ENCODE measurements at regions not wholly inside any gene's neighbourhood (a gene's known extent, or its start where the extent isn't known, plus 50 kb on each side); places are given as distances from the start of the nearest gene placed in this dataset.

DNA sequence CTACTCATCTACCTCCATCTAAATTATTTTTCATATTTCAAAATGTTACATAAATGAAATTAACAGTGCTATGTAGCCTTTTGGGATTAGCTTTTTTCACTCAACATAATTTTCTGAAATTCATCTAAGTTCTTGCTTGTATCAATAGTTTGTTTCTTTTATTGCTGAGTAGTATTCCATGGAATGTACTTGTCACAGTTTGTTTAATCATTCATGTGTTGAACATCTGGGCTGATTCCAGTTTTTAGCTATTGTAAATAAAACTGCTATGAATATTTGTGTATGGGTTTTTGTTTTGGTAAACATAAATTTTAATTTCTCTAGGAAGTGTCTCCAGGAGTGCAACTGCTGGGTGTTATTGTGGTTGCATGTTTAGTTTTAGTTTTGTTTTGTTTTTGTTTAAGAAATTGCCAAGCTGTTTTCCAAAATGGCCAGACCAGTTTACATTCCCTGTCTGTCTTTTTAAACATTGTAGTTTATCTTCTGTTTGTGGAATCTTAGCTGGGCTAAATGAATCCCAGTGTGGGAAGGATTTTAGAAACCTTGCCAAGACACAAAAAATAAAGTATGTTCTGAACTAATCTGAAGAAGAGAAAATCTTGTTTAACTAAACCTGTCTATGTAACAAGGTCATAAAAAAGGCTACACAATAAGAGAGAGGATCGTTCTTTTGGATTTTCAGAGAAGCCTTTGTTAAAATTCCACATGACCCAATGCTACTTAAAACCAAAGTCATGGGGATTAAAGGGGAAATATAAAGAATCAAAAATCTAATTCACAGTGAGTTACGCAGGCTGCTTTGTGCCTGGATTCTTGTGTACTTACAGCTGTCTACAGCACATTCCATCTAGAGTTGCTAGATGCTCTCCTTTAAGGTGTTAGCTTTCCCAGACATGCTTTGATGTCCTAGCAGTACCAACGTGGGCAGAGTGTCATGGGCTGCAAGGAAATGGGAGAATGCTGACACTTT, 129.2 kb upstream of the SUCLG2 start:
- DNase-seq = no peak
- TF ChIP-seq POLR2A (IDR thresholded peaks at IDR 0.05; ENCODE audit: low read length) = no peak
- TF ChIP-seq GATA1 (IDR thresholded peaks at IDR 0.05; ENCODE audit: low read depth, low read length) = no peak

DNA sequence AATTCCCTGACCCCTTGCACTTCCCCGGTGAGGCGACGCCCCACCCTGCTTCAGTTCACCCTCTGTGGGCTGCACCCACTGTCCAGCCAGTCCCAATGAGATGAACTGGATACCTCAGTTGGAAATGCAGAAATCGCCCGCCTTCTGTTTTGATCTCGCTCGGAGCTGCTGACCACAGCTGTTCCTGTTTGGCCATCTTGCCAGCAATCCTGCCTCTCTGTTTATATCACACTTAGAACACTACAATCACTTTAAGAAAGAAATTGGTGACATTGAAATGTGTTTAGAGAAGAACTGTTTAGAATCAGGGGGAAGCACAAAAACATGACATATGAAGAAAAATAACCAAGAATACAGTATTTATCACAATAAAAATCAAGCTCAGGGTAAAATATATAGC, 127.5 kb upstream of the SUCLG2 start:
- DNase-seq = no peak
- TF ChIP-seq GATA1 (IDR thresholded peaks at IDR 0.05; ENCODE audit: low read depth, low read length) (no peak), POLR2A (IDR thresholded peaks at IDR 0.05; ENCODE audit: low read length) (no peak)

DNA sequence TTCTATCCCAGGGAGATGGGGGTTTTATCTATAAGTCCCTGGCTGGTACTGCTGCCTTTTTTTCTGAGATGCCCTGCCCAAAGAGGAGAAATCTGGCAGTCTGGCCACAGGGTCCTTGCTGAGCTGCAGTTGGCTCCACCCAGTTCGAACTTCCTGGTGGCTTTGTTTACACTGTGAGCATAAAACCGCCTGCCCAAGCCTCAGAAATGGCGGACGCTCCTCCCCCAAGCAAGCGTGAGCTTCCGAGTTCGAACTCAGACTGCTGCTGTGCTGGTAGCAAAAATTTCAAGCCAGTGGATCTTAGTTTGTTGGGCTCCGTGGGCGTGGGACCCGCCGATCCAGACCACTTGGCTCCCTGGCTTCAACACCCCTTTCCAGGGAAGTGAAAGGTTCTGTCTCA, 126.8 kb upstream of the SUCLG2 start:
- TF ChIP-seq POLR2A (IDR thresholded peaks at IDR 0.05; ENCODE audit: low read length) = no peak
- no peak for TF ChIP-seq GATA1 (IDR thresholded peaks at IDR 0.05; ENCODE audit: low read depth, low read length)

DNA sequence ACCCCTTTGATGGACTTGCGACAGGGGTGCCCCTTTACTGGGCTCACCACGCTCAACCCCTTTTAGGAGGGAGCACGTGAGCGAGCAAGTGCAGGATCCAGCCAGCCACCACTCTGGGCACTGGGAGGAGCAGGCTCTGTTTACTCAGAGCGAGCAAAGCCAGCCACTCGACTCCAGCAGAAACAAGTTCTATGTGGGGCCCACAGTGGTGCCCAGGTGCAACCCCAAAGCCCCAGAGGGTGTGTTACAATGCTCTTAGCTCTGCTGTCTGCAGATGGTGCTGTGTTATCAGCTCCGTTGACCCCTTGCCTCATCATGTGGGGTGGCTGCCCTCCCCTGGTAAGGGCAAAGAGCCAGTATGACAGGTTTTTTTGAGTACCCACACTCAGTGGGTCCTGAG, 120.3 kb upstream of the SUCLG2 start:
- DNase-seq = no peak
- TF ChIP-seq POLR2A (IDR thresholded peaks at IDR 0.05; ENCODE audit: low read length) (no peak), GATA1 (IDR thresholded peaks at IDR 0.05; ENCODE audit: low read depth, low read length) (no peak)

More for the DNA sequence above, 126.8 kb upstream of the SUCLG2 start:
- DNase-seq = no peak

DNA sequence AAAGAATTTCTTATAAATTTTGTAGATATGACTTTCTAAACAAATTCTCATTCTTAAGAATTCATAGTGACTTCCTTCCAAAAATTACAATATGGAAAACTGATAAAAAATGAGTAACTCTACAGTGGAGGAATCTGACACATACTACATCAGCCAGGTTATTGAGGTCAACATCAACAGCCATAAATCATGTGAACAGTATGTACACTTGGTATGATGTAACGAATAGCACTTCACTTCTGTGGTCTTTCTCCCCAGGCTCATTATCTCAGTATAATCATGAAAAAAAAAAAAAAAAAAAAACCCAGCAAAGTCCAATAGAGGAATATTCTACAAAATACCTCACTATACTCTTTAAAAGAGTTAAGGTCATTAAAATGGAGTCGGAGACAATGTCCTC, 111.2 kb upstream of the SUCLG2 start:
- no peak for DNase-seq
- TF ChIP-seq POLR2A (IDR thresholded peaks at IDR 0.05; ENCODE audit: low read length) (no peak), GATA1 (IDR thresholded peaks at IDR 0.05; ENCODE audit: low read depth, low read length) (no peak)

DNA sequence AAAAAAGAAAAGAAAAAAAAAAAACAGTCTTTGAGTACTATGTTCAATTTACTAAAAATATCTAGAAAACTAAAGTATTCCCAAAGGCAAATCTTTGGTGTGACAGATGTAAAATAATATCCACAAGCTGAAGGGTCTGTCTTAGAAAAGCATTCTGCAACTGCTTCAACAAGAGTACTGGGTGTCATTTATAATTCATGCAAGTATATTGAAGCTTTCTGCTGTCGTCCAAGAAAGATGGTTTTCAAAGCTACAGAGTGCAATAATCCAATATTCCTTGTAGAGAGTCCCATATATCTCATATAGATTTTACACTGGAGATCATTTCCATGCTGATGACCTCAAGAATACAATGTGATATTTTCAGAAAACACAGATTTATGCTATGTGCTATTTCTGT, 90.9 kb upstream of the SUCLG2 start:
- DNase-seq = no peak
- no peak for TF ChIP-seq GATA1 (IDR thresholded peaks at IDR 0.05; ENCODE audit: low read depth, low read length)
- no peak for TF ChIP-seq POLR2A (IDR thresholded peaks at IDR 0.05; ENCODE audit: low read length)

DNA sequence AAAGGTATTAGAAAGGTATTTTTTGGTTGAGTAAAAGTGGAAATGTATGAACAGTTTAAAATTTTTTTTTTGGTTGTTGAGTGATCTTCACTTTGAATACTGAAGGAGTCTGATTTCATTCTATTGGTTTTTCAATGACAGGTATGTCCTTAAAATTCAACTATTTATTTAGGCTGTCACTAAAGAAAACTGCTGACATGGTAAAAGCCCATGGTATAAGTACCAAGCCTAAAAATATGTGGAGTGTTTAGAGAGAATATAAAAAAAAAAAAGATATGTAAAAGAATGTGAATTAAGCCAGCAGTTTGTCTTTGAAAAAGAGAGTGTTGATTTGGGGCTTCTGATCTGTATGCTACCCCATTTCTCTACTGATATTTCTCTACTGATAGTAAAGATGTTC, 90.3 kb upstream of the SUCLG2 start:
- DNase-seq = no peak
- TF ChIP-seq GATA1 (IDR thresholded peaks at IDR 0.05; ENCODE audit: low read depth, low read length) = no peak
- TF ChIP-seq POLR2A (IDR thresholded peaks at IDR 0.05; ENCODE audit: low read length) = no peak

DNA sequence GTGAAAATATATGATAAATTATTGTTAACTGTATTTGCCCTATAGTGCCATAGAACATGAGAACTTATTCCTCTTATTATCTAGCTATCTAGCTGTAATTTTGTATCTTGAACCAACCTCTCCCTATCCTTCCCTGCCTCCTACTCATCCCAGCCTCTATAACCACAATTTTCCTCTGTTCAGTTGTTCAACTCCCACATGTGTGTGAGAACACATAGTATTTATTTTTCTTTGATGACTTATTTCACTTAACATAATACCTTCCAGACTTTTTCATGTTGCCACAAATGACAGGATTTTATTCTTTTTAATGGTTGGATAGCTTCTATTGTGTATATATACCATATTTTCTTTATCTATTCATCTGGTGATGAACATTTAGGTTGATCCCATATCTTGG, 85.4 kb upstream of the SUCLG2 start:
- DNase-seq = no peak
- TF ChIP-seq POLR2A (IDR thresholded peaks at IDR 0.05; ENCODE audit: low read length) = no peak
- TF ChIP-seq GATA1 (IDR thresholded peaks at IDR 0.05; ENCODE audit: low read depth, low read length) = no peak

DNA sequence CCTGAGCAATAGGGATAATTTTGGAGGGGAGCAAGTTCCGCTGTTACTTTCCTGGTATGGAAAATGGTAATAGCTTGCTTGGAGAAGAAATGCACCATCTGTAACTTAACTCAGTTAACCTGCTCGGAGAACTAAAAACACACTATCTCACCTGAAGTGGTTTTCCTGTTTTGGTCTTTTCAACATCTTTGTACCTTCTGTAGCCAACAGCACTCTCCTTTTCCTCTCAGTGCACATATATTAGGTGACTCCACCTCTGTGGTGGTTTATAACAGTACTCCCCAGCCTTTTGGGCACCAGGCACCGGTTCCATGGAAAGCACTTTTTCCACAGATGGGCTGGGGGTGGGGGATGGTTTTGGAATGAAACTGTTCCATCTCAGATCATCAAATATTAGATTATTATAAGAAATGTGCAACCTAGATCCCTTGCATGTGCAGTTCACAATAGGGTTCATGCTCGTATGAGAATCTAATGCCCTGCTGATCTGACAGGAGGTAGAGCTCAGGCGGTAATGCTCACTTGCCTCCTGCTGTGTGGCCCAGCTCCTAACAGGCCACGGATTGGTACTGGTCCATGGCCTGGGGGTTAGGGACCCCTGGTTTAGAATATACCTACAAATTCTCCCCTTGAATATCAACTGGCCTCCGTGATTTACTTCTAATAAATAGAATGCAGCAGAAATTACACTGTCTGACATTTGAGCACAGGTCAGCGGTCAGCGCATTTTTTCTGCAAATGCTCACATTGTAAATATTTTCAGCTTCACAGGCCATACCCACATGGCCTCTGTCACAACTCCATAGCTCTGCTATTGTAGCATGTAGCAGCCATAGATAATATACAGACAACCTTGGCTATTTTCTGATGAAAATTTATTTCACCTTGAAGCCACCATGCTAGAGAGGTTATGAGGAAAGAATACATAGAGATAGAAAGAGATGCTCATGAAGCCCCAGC, 83.8 kb upstream of the SUCLG2 start:
- TF ChIP-seq GATA1 (IDR thresholded peaks at IDR 0.05; ENCODE audit: low read depth, low read length) = no peak
- TF ChIP-seq POLR2A (IDR thresholded peaks at IDR 0.05; ENCODE audit: low read length) = no peak
- DNase-seq = no peak

DNA sequence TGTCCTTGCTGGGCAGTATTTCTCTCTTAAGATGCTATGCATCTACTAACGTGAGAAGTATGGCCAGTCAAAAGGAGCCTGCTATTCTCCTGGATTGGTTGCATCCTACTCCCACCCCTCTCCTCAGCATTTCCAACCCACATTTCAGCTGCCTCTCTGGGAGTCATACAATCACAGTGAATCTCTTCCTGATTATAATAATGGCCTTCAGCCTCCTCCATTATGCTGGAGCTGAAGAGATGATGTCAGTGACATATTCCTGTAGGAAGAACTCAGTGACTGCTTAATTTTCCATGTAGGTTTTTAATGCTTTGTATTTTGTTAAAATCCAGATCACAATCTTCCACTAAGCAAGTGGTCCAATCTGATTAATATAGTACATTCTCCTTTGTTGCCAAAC, 82.7 kb upstream of the SUCLG2 start:
- DNase-seq = no peak
- TF ChIP-seq POLR2A (IDR thresholded peaks at IDR 0.05; ENCODE audit: low read length) (no peak), GATA1 (IDR thresholded peaks at IDR 0.05; ENCODE audit: low read depth, low read length) (no peak)

DNA sequence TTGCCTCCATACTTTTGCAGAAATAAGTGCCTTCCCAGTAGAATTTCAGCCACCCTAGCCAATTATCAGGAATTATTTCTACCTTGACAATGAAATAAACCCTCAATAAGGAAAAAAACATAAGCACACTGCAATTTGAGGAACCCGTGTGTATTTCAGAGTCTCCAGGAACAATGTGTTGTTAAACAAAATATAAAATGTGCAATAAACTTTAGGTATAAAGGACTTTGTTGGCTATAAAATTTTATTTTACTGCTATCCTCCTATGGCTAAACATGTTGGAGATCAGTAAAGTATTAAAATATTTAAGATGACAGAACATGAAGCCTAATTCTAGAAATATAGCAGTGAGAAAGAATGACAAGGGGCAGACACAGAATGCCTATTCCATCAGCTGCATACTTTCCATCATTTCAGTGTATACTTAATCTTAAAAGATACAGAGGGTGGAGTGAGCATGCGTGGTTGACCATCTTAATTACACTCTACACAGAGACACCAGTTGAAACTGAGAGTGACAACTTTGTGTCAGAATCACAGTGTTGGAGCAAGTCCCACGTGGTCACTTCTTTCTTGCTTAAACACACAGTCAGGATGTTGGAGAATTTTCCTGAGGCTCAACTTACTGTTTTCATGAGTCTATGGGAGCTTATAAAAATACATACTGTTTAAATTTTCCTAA, 79.0 kb upstream of the SUCLG2 start:
- no peak for DNase-seq
- TF ChIP-seq GATA1 (IDR thresholded peaks at IDR 0.05; ENCODE audit: low read depth, low read length) = no peak
- TF ChIP-seq POLR2A (IDR thresholded peaks at IDR 0.05; ENCODE audit: low read length) = no peak

DNA sequence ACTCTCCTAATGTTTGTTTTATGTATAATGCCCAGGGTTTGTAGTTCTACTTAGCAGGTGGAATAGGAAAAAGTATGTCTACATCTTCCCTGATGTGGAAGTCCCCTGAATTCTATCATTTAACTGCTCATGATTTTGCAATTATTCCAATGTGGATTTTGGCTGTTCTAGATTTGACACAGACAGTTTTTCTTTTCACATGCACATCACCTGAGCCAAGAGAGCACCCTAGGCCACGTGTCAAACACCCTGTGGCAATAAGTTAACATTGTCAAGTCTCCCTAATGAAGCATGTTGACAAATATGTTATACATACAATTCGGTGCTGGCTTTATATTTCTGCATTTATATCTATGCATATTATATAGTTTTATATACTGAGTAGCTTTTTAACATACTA, 70.0 kb upstream of the SUCLG2 start:
- no peak for DNase-seq
- TF ChIP-seq GATA1 (IDR thresholded peaks at IDR 0.05; ENCODE audit: low read depth, low read length) (no peak), POLR2A (IDR thresholded peaks at IDR 0.05; ENCODE audit: low read length) (no peak)

DNA sequence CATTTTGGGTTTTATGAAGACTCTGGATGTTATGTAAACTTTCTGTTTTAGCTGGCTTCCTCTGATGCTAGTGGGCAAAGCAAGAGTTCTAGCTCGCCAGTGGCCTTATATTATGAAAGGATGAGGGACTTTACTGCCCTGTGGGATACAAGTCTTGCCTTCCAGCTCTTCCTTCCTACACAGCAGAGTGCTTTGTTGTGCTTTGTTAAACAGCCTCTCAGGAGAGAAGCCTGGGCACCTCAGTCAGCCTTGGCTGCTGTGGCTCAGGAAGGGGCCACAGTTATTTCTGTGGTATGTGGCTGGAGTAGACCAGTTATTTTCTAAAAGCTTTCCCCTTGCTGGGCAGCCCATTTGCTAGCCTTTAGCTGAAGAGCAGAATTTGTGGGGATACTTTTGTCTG, 69.5 kb upstream of the SUCLG2 start:
- no peak for DNase-seq
- TF ChIP-seq POLR2A (IDR thresholded peaks at IDR 0.05; ENCODE audit: low read length) = no peak
- TF ChIP-seq GATA1 (IDR thresholded peaks at IDR 0.05; ENCODE audit: low read depth, low read length) = no peak

DNA sequence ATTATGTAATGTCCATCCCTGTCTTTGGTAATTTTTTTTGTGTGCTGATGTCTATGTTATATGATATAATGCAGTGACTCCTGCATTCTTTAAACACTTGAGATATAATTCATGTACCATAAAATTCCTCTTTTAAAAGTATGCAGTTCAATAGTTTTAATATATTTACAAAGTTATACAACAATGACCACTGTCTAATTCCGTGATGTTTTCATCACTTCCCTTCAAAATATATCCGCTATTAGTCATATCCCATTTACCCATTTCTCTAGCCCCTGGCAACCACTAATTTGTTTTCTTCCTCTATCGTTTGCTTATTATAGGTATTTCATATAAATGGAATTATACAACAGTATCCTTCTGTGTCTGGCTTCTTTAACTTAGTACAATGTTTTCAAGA, 64.9 kb upstream of the SUCLG2 start:
- TF ChIP-seq POLR2A (IDR thresholded peaks at IDR 0.05; ENCODE audit: low read length) (no peak), GATA1 (IDR thresholded peaks at IDR 0.05; ENCODE audit: low read depth, low read length) (no peak)
- DNase-seq = no peak

Measured in erythroblast (primary cell).